Neural cell (in vitro differentiated cells): ENCODE measurements at regions not wholly inside any gene's neighbourhood (a gene's known extent, or its start where the extent isn't known, plus 50 kb on each side); places are given as distances from the start of the nearest gene placed in this dataset.

Experiments used
- CTCF ChIP-seq: fragments of 450-650 bp; IDR thresholded peaks from 2 replicates; pipeline ENCODE4 v1.5.1; 2014; ENCODE audit warnings: antibody characterized with exemption, mild to moderate bottlenecking, moderate library complexity; ENCODE audit not compliant: poor library complexity, severe bottlenecking
- EP300 ChIP-seq: fragments of 450-650 bp; conservative IDR thresholded peaks from 2 replicates; pipeline ENCODE4 v1.6.1; 2014; ENCODE audit warnings: antibody characterized with exemption, mild to moderate bottlenecking, moderate library complexity; ENCODE audit not compliant: poor library complexity, severe bottlenecking
- EZH2 ChIP-seq: fragments of 200-600, 300-800 bp; shearing (Covaris generic), sonication (generic); IDR thresholded peaks from 2 replicates; pipeline ENCODE4 v1.6.1; 2014; ENCODE audit warnings: antibody characterized with exemption, low read length, borderline replicate concordance, mild to moderate bottlenecking; ENCODE audit not compliant: insufficient read depth, poor library complexity, severe bottlenecking
- MXI1 ChIP-seq: fragments of 450-650 bp; conservative IDR thresholded peaks from 2 replicates; pipeline ENCODE4 v1.6.1; 2014; ENCODE audit warnings: antibody characterized with exemption, mild to moderate bottlenecking; ENCODE audit not compliant: poor library complexity, severe bottlenecking
- POLR2AphosphoS5 ChIP-seq: IDR thresholded peaks from 2 replicates; pipeline ENCODE4 v1.6.1; 2012
- RAD21 ChIP-seq: fragments of 450-650 bp; conservative IDR thresholded peaks from 2 replicates; pipeline ENCODE4 v1.6.1; 2014; ENCODE audit warnings: antibody characterized with exemption, mild to moderate bottlenecking, moderate library complexity
- SMC3 ChIP-seq: fragments of 450-650 bp; conservative IDR thresholded peaks from 2 replicates; pipeline ENCODE4 v1.6.1; 2014; ENCODE audit warnings: antibody characterized with exemption, mild to moderate bottlenecking, moderate library complexity; ENCODE audit not compliant: poor library complexity
- TAF1 ChIP-seq: IDR thresholded peaks from 2 replicates; pipeline ENCODE4 v1.6.1; 2012; ENCODE audit warnings: low read depth
- TF ChIP-seq, protein P1 (sequence below): IDR thresholded peaks from 2 replicates; pipeline ENCODE4 v1.6.1; 2012; ENCODE audit warnings: borderline replicate concordance

DNA sequence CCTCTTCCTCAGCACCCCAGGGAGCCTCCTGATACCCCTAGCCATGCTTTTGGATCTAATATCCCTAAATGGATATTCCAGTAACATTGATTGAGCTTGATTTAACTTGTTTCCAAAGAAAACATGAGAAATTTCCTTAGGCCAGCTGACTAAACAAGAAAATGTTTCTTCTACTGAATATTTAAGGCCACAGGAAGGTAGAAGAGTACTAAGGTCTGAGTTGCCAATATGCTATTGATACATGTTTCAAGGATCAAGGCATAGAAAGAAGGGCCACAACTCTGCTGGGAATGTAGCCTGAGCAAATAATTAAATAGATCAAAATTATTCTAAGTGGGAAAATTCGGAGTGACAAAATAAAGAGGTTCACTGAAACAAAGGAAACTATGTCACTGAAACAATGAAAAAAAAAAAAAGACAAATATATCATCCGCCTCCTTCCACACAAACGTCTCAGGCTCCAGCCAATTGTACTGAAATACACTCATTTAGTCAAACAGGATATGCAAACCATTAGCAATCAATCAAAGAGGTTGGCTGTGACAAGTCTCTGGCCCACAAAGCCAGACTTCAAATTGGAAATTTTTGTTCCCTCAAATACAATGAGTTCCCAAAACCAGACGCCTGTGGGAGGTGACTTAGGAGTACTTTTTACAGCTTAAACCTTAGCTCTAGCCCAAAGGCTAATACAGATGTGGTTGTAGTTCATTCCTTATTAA, 396.2 kb downstream of the HTR7 start:
- TF ChIP-seq, protein P1, sequence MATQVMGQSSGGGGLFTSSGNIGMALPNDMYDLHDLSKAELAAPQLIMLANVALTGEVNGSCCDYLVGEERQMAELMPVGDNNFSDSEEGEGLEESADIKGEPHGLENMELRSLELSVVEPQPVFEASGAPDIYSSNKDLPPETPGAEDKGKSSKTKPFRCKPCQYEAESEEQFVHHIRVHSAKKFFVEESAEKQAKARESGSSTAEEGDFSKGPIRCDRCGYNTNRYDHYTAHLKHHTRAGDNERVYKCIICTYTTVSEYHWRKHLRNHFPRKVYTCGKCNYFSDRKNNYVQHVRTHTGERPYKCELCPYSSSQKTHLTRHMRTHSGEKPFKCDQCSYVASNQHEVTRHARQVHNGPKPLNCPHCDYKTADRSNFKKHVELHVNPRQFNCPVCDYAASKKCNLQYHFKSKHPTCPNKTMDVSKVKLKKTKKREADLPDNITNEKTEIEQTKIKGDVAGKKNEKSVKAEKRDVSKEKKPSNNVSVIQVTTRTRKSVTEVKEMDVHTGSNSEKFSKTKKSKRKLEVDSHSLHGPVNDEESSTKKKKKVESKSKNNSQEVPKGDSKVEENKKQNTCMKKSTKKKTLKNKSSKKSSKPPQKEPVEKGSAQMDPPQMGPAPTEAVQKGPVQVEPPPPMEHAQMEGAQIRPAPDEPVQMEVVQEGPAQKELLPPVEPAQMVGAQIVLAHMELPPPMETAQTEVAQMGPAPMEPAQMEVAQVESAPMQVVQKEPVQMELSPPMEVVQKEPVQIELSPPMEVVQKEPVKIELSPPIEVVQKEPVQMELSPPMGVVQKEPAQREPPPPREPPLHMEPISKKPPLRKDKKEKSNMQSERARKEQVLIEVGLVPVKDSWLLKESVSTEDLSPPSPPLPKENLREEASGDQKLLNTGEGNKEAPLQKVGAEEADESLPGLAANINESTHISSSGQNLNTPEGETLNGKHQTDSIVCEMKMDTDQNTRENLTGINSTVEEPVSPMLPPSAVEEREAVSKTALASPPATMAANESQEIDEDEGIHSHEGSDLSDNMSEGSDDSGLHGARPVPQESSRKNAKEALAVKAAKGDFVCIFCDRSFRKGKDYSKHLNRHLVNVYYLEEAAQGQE = no peak
- no peak for TF ChIP-seq SMC3
- no peak for TF ChIP-seq EP300
- no peak for TF ChIP-seq CTCF
- no peak for TF ChIP-seq POLR2AphosphoS5
- TF ChIP-seq EZH2 = no peak
- TF ChIP-seq TAF1 = no peak
- no peak for TF ChIP-seq RAD21
- no peak for TF ChIP-seq MXI1
